HG03521 (cell line): ENCODE measurements at regions not wholly inside any gene's neighbourhood (a gene's known extent, or its start where the extent isn't known, plus 50 kb on each side); places are given as distances from the start of the nearest gene placed in this dataset.
A peak's percentile ranks its signal among the peaks of the same experiment; 100 is the strongest.
"Not testable (repeated sequence)": the region's sequence is repeated elsewhere in the genome, so short reads cannot be mapped to it uniquely, and the experiment has no call there.

Experiments used
- ATAC-seq: cut with Tn5 transposase; IDR thresholded peaks from one replicate; pipeline ENCODE4 v1.9.1; 2021; ENCODE audit warnings: mild to moderate bottlenecking, moderate library complexity; ENCODE audit not compliant: unreplicated experiment

DNA sequence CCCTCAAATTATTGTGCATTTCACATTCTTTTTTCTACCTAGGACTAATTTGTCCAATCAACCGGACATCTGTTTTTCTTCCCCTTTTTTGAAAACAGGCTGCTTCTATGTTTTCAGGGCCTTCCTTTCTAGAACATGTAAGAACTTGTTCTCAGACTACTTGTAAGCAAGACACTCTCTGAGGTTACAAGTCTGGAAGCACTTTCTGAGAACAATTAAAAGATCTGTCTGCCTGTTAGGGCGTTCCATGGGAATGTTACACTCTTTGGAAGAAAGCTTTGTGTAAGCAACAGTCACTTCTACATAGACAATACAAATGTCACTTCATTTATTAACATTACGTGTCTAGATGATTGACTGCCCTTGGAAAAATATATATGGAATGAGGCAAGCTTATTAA is 50.9 kb upstream of the HSPB3 start:
- no peak for ATAC-seq

DNA sequence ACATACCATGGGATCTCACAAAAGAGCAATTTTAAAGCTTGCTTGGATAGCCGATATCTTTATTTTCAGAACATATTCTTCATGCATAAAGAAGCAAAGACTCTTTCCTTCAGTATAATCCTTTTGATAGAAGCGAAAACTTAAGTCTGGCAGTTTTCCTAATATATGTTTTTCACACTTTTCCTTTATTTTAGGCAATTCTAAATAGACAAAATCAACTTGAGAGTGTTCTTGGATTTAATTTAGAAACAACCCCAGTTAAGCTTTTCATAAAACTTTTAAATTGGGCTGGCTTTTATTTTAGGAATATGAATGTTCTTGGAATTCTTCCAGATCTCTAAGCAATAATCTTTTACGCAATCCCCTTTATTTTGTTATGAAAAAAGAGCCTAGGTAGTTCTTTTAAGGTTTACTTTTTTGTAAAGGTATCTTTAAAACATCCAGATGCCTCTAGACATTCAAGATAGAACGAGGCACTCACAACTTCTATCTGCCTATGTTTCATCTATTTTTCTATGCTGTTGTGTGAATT is 51.5 kb upstream of the HSPB3 start:
- no peak for ATAC-seq

DNA sequence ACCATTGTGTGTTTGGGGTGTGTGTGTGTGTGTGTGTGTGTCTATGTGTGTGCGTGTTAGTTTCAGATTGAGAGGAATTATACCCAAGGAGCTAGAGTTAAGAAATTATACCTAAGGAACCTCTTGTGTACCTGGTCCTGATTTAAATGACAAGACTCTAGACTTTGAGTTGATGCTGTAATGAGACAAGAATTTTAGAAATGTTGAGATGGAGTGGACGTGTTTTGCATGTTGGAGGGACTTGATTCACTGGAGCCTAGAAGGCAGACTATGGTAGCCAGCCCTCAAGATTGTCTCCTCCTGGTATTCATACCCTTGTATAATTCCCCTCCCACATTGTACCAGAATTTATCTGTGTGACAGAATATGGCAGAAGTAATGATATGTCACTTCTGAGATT is 52.4 kb upstream of the HSPB3 start:
- no peak for ATAC-seq

DNA sequence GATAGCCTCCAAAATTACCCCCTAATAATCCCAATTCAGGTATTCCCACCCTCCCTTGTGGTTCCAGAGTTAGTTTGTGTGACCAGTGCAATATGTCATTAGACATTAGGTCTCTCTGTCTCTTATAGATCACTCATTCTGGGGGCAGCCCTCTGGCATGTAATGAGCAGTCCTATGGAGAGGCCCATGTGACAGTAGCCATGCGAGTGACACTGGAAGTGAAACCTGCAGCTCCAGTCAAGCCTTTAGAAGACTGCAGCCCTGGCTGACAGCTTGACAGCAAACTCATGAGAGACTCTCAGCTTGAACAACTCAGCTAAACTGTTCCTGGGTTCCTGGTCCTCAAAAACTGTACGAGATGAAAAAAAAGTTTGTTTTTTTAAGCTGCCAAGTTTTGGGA is 54.0 kb upstream of the HSPB3 start:
- peak; percentile 85 for ATAC-seq

DNA sequence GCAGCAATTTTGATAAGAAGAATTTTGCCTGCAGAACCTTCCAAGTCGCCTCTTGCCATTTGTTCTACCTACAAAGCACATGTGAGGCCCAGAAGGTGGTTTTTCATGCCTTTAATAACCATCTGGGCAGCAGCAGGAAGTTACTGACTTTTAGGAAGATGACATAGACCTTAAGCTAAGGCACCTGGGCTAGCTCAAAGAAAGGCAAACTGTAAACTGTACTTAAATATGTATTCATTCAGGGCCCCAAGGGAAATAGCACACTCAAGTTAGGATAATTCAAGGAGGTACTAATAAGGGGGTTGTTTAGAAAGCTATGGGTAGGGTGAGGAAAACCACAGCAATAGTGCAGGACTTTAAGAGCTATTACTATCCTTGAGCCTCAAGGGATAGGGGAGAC is 57.3 kb upstream of the HSPB3 start:
- ATAC-seq = no peak

DNA sequence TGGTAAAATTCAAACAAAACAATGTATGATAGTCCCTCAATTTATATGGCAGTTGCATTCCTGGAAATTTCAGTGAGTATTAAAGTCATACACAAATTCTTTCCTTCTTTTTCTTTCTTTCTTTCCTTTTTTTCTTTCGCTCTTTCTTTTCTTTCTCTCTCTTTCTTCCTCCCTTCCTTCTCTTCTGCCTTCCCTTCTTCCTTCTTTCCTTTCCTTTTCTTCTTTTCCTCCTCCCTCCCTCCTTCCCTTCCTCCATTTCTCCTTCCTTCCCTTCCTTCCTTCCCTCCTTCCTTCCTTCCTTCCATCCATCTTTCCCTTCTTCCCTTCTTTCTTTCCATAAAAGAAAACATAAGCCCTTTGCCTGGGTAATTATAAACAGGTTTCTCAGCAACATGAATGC is 58.1 kb upstream of the HSPB3 start:
- no peak for ATAC-seq

DNA sequence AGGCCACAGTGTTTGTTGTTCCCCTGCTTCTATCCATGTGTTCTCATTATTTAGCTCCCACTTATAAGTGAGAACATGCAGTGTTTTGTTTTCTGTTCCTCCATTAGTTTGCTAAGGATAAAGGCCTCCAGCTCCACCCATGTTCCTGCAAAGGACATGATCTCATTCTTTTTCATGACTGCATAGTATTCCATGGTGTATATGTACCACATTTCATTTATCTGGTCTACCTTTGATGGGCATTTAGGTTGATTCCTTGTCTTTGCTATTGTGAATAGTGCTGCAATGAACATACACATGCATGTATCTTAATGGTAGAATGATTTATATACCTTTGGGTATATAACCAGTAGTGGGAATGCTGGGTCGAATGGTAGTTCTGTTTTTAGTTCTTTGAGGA is 62.5 kb upstream of the HSPB3 start:
- ATAC-seq = not testable (repeated sequence)

DNA sequence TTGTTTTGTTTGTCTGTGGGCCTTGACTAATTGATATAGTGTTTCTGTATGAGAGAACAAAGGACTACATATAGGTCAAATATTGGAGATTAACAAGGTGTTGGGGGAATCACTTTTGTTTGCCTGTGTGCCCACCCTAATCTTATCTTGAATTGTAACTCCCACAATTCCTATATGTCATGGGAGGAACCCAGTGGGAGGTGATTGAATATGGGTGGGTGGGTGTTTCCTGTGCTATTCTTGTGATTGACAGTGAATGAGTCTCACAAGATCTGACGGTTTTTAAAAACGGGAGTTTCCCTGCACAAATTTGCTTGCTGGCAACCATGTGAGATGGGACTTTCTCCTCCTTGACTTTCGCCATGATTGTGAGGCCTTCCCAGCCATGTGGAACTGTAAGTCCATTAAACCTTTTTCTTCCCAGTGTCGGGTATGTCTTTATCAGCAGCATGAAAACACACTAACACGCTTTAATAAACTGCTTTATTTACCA is 64.9 kb upstream of the HSPB3 start:
- no peak for ATAC-seq

DNA sequence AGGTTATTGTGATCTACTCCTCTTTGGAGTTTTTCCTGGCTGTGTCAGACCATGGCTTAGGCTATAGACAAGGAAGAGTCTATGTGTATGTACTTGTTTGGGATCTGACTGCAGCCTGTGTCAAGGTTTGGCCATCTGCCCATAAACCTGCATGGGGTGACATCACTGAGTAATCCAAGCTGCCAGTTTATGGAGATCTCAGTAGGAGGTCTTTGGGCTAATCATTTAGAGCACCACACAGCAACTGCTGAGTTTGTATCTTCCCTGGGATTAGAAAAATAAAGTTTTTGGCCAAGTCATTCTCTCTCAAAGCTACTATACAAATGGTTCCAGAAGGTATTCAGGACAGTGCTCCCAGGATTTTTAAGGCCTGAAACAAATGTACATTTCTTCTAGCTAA is 65.5 kb upstream of the HSPB3 start:
- ATAC-seq = no peak

DNA sequence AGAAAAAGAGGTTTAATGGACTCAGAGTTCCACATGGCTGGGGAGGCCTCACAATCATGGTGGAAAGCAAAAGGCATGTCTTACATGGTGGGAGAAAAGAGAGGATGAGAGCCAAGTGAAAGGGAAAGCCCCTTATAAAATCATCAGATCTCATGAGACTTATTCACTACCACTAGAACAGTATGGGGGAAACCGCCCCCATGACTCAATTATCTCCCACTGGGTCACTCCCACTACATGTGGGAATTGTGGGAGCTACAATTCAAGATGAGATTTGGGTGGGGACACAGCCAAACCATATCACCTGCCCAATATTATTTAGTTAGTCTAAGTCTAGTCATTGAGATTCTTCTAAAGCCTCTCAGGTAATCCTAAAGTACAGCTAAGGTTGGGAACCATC is 66.1 kb upstream of the HSPB3 start:
- not testable (repeated sequence) for ATAC-seq

DNA sequence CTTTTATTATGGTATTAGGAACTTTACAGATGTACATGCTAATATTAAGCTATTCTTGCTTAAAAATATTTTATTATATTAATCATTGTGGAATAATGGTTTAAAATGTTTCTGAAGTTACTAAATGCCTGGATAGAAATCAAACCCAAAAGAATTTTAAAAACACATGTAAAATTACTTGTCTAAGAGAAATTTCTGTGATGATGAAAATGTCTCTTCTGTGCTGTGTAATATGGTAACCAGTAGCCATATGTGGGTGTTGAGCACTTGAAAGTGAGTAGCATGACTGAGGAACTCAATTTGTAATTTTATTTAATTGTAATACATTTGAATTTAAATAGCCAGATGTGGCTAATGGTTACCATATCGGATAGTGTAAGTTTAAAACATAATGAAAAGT is 66.7 kb upstream of the HSPB3 start:
- no peak for ATAC-seq

DNA sequence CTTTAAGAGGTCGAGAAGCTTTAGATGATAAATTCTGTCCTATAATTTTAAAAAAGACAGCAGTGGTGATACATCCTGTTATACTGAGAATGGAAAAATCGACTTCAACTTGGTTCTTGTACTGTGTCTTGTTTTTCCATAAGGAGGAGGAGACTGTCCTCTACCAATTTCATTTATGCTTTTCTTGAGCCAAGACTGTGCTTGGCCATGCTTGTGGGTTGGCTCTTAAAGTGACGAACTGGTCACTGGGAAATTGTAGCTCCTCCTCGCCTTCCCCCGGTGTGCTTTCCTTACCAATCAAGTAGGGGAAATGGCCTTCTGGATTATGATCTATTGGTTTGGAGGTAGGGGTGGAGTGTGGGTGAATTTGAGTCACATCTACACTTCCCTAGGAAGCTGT is 67.1 kb upstream of the HSPB3 start:
- no peak for ATAC-seq

DNA sequence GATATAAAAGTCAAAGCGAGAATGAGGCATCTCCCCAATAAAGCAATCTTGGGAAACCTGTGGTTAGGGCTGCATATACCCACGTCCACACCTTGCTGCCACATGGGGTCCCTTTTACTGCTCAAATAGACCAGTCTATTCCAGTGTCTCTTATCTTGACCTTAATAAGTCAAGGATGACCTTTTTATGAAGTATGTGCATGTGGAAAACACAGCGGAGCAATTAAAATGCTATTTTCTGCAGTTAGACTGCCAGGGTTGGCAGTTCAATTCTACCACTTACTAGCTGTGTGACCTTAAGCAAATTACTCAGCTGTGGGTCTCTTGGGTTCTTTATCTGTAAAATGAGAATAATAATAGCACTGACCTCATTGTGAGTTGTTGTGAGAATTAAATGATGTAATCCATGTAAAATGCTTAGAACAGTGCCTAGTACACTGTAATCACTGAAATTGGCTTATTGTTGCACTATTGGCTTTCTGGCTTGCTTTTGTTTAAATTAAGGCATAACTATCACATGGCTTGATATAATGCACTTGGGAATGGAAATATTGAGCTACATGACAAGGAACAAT is 67.8 kb upstream of the HSPB3 start:
- ATAC-seq = no peak

DNA sequence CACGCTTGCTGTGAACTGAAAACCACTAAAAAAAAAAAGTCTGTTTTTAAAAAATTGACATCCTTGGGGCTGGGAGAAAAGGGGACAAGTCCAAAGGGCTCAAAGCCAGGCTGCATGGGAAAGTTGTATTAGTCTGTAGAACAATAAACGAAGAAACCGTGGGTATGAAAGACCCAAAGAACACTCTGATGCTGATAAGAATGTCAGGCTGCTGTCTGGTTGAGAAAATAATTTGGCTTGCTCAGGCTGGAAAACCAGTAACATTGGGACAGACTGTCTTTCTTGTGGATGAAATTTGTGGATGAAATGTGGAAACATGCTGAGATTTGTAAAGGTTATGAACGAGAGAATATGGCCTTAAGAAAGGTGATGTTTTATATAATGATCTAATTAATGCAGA is 68.5 kb upstream of the HSPB3 start:
- no peak for ATAC-seq

DNA sequence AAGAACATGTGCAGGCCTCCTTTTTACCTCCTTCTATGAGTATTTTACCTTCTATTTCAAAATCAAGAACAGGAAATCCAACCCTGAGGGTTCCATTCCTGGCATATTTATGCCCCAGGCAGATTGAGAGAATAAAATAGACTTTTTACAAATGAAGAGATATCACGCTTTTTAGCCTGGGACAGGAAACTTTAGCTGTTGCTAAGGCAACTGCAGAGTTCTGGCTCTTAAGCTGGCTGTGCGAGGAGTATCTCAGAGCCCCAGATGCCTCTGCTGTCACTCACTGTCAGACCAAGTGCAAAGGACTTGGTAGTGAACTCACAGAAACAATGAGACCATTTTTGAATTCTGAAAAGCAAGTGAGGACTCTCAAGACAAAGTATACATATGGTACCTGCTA is 69.5 kb upstream of the HSPB3 start:
- ATAC-seq = no peak

DNA sequence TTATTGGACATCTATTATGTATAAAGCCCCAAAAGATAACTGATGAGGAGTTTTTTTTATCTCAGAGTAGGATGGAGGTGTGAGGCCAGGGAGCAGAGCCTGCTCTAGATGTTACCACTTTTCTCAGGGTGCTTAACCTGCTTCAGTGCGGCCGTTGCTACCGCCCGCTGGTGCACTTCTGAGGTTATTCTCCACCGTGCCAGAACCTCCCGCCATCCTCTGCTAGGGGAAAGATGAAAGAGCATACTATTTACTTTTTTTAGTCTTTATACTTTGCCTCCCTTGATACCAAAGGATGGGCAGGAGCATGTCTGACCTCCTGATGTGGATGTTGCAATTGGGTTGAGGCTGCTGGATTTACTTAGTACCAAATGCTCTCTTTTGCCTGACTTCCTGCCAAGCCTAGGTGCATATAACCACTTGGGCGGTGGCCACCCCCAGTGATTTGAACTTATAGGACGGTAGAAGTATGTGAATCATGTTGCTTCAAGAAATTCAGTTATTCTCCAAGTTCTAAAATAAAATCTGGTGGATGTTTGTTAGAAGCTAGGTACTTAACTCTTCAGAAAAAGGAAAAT is 71.1 kb upstream of the HSPB3 start:
- no peak for ATAC-seq

DNA sequence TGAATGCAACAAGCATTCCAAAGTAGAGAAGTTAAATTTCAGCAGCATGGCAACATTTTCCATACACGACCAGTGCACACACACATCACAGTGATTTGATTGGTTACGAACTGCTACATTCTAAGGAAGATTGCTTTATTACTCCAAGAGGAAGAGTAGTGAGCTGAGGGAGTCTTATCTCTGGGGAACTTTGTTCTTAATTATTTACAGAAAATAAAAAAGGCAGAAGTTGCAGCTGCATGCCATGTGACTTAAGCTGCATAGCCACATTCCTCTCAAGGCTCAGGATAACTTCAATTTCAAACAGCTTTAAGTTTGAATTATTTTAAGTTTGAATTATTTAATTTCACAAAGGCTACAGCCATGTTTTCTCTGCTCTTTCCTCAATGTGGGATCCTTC is 71.6 kb upstream of the HSPB3 start:
- no peak for ATAC-seq

DNA sequence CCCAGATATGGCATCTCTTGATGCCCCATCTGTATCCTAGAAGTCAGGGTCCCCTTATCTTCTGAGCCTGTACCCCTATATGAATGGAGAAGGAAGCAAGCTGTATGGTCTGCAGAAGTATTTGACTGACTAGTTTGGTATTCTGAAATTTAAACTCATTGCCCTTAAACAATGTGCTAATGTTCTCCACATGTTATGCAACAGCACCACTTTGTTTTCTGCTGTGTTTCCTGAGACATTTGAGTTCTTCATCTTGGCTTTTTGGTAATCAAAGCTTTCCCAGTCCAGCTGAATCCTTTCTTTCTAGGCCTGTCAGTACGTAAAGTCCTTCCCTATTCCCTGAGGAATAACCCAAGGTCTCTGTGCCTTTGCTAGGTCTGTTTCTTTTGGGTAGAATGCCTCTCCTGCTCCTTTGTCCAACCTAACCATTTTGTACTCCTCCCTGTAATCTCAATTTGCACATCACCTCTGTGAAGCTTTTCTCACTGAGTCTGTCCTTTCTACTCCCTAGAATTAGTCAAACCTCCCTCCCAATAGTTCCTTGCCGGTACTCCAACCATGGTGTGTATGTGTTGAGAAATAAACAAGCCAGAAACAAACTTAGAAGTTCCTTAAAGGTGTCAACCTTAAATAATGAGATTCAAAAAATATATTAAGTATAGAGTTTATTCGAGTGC is 72.1 kb upstream of the HSPB3 start:
- no peak for ATAC-seq

DNA sequence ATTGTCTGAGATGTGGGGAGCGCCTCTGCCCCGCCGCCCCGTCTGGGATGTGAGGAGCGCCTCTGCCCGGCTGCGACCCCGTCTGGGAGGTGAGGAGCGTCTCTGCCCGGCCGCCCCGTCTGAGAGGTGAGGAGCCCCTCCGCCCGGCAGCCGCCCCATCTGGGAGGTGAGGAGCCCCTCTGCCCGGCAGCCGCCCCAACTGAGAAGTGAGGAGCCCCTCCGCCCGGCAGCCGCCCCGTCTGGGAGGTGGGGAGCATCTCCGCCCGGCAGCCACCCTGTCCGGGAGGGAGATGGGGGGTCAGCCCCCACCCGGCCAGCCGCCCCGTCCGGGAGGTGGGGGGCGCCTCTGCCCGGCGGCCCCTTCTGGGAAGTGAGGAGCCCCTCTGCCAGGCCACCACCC is 70.9 kb upstream of the ARL15 start:
- ATAC-seq = not testable (repeated sequence)

DNA sequence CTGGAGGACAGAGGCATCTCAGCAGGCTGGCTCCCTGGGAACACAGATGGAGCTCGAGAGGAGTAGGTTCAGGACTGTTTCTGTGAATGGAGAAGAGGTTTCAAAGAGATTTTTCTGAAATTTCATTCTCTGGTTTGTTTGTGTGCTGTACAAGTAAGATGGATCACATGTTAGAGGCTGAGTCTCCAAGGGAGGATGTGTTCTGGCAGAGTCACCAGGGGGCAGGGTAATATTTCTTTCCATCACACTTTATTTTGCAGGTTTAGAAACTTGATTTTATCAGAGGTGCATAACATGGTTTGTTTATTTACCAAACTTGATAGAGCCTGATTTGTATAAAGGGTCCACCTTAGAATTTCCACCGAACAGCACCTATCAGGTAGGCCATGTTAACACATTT is 69.2 kb upstream of the ARL15 start:
- ATAC-seq = no peak

DNA sequence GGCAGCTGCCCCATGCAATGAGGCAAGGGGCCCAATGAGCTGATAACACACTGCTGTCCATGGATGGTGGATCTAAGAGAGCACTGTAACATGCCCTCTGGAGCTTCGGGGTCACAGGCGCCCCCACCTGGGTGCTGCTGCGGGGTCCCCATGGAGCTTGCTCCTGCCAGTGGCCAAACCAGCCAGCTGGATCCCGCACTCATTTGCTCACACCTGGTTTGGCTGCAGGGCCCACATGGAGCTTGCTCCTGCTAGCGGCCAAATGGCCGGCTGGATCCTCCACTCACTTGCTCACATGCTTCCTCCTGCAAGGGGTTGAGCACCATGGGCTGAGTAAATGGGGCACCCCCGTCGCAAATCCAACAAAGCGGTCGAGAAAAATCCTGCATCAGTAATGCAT is 68.3 kb upstream of the ARL15 start:
- no peak for ATAC-seq

DNA sequence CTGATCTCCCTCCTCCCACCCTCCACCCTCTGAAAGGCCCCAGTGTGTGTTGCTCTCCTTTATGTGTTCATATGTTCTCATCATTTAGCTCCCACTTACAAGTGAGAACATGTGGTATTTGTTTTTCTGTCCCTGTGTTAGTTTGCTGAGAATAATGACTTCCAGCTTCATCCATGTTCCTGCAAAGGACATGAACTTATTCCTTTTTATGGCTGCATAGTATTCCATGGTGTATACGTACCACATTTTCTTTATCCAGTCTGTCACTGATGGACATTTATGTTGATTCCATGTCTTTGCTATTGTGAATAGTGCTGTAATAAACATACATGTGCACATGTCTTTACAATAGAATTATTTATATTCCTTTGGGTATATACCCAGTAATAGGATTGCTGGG is 67.0 kb upstream of the ARL15 start:
- not testable (repeated sequence) for ATAC-seq
